AG09319 (cell line): ENCODE measurements at regions not wholly inside any gene's neighbourhood (a gene's known extent, or its start where the extent isn't known, plus 50 kb on each side); places are given as distances from the start of the nearest gene placed in this dataset.
"Not testable (repeated sequence)": the region's sequence is repeated elsewhere in the genome, so short reads cannot be mapped to it uniquely, and the experiment has no call there.

Experiments used
- DNase-seq: peaks from one replicate; pipeline ENCODE4 v3.0.0-alpha.2; 2010; ENCODE audit warnings: low read depth; ENCODE audit errors: extremely low read depth
- TF ChIP-seq, protein P1 (sequence below): IDR thresholded peaks from 2 replicates; pipeline ENCODE4 v1.5.1; 2011; ENCODE audit warnings: low read depth, mild to moderate bottlenecking, inconsistent platforms, low read length, moderate library complexity

DNA sequence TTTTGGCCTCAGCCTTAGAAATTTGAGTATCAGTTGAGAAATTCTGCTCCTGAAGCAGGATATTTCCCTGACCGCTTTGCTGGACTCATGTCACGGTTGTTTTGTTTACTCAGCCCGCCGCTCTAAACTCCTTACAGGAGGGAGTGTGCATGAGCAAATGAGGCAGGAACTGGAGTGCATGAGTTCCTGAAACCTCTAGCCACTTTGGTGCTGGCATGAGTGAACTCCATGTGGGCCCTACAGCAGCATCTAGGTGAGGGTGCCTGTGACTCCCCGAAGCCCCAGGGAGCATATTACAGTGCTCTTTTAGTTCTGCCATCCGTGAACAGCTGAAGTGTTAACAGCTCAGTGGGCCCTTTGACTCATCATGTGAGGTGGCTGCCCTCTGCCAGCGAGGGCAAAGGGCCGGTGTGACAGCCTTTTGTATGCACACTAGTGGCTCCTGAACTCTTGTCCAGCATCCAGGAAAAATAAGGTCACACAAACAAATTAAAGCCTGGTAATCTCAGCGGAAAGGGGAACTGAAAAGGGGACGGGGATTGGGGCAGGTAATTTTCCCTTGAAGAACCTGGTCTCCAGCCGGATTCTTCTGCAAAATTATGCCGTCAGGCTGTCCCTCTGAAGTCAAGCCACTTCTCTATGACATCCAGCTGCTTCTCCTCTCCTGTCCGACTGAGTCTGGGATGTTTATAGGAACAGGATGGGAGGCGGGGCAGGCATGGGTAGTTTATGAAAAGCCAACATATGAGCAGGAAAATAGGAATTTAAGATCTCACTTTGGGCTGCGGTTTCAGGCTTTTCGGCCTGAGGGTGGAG is 1668.7 kb downstream of the SUCLG1 start:
- DNase-seq = no peak
- TF ChIP-seq, protein P1, sequence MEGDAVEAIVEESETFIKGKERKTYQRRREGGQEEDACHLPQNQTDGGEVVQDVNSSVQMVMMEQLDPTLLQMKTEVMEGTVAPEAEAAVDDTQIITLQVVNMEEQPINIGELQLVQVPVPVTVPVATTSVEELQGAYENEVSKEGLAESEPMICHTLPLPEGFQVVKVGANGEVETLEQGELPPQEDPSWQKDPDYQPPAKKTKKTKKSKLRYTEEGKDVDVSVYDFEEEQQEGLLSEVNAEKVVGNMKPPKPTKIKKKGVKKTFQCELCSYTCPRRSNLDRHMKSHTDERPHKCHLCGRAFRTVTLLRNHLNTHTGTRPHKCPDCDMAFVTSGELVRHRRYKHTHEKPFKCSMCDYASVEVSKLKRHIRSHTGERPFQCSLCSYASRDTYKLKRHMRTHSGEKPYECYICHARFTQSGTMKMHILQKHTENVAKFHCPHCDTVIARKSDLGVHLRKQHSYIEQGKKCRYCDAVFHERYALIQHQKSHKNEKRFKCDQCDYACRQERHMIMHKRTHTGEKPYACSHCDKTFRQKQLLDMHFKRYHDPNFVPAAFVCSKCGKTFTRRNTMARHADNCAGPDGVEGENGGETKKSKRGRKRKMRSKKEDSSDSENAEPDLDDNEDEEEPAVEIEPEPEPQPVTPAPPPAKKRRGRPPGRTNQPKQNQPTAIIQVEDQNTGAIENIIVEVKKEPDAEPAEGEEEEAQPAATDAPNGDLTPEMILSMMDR = no peak

DNA sequence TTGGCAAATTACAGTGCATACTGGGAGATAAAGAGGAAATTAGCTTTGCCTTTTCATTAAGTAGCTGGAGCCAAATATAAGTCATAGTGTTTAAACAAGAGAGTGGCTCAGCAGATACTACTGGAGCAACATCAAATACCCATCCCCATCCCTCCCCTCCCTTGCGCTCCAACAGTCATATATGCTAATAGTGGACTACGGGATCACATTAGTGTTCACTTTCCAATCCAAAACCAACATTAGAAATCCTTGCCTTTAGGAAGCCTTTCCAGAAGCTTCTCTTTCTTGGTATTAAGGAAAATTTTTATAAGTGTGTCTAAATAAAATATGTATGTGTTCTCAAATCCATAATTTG is 1669.3 kb downstream of the SUCLG1 start:
- TF ChIP-seq, protein P1 = no peak
- no peak for DNase-seq

DNA sequence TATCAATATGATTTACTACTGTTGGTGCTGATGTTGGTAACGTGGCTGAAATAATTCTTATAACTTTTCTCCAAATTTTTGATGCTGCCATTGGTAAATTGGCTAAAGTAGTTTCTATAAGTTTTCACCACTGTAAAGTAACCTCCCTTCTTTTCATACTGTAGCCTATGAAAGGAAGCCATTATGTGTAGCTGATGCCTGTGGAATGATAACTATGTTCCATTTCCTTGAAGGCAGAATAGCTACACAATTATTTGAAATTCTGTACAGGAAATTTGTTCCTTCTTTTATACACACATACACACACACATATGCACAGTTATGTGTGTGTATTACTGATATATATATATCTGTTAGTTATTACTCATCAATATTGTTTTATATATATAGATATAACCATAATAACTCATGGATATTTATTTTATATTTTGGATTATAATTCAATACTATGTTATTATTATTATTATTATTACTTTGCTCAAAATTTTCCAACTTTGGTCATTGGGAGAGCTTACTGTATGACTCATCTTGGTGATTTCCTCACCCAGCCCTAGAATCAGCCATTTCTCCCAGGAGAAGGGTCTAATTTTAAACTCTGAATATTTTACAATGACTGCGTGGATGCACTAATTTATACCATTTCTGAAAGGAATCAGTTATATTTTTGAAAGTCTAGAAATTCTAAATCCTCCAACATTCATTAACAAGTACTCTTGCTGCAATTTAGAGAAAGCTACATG is 1677.7 kb downstream of the SUCLG1 start:
- TF ChIP-seq, protein P1 = no peak
- no peak for DNase-seq

DNA sequence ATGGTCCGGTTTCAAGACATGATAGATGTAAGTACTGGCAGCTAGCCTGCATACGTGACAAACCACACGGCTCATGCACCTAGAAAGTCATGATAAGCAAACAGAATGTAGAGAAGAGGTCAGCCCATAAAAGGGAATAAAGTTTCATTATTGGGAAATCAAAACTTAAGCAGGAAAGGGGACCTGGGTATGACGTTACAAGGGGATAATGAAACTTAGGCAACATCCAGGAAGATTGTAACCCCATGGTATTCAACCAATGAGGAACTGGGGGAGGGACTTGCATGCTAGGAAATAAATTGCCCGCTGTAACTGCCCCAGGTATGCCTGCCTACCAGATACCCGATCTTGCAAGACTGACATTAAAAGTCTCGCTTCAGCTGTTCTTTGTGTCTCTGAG is 1679.0 kb downstream of the SUCLG1 start:
- no peak for DNase-seq
- TF ChIP-seq, protein P1 = no peak

DNA sequence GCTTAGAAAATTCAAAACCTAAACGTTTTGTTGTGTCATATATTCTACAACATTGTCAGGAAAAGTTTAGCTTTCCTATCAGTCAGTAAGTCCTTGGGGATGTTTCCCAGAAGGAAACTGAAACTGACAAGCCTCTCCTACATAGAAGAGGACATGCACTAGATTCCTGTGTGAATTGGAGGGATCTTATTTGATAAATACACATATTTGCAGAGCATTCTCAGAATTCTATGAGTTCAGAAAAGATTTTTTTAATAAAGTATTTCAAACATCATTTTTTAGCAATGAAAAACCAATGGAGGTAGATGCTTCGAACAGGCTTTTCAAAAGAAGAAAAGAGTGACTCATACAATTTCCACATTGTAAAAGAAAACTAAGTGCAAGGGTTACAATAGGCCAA is 1706.7 kb downstream of the SUCLG1 start:
- no peak for DNase-seq
- TF ChIP-seq, protein P1 = no peak

DNA sequence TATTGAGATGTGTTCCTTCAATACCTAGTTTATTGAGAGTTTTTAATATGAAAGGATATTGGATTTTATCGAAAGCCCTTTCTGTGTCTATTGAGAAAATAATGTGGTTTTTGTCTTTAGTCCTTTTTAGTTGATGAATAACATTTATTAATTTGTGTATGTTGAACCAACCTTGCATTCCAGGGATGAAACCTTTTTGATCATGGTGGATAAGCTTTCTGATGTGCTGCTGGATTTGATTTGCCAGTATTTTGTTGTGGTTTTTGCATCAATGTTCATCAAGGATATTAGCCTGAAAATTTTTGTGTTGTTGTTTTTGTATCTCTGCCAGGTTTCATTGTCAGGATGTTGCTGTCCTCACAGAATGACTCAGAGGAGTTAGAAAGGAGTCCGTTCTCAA is 1710.4 kb downstream of the SUCLG1 start:
- TF ChIP-seq, protein P1 = no peak
- no peak for DNase-seq

DNA sequence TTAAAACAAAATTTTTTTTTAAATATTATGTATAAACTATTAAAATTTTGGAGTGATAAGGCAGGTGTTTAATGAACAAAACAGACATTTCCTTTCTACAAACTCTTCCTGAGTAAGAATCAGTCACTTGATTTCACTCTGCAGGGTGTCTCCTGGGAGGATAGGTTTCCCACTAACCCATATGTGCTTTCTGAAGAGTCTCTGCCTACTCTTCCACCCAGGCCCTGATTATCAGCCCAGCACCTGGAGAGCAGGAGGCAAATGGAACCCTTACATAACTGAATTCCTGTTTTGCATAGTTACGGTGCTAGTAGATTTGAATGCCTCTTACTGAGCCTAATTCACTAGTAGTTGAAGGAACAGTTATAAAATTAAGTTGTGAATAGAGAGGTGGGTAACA is 1718.6 kb downstream of the SUCLG1 start:
- TF ChIP-seq, protein P1 = no peak
- DNase-seq = no peak

DNA sequence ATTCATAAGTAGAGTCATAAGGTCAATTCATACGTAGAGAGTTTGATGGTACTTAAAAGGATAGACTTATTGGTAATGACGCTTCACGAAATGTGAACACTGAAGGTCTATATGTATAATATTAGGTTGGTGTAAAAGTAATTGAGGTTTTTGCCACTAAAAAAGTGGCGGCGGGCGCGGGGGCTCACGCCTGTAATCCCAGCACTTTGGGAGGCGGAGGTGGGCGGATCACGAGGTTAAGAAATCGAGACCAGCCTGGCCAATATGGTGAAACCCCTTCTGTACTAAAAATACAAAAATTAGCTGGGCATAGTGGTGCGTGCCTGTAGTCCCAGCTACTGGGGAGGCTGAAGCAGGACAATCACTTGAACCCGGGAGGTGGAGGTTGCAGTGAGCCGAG is 1721.1 kb downstream of the SUCLG1 start:
- not testable (repeated sequence) for DNase-seq
